ENCODE measurements at regions not wholly inside any gene's neighbourhood (a gene's known extent, or its start where the extent isn't known, plus 50 kb on each side); places are given as distances from the start of the nearest gene placed in this dataset.
A peak's percentile ranks its signal among the peaks of the same experiment; 100 is the strongest.
"Not testable (repeated sequence)": the region's sequence is repeated elsewhere in the genome, so short reads cannot be mapped to it uniquely, and the experiment has no call there.

DNA sequence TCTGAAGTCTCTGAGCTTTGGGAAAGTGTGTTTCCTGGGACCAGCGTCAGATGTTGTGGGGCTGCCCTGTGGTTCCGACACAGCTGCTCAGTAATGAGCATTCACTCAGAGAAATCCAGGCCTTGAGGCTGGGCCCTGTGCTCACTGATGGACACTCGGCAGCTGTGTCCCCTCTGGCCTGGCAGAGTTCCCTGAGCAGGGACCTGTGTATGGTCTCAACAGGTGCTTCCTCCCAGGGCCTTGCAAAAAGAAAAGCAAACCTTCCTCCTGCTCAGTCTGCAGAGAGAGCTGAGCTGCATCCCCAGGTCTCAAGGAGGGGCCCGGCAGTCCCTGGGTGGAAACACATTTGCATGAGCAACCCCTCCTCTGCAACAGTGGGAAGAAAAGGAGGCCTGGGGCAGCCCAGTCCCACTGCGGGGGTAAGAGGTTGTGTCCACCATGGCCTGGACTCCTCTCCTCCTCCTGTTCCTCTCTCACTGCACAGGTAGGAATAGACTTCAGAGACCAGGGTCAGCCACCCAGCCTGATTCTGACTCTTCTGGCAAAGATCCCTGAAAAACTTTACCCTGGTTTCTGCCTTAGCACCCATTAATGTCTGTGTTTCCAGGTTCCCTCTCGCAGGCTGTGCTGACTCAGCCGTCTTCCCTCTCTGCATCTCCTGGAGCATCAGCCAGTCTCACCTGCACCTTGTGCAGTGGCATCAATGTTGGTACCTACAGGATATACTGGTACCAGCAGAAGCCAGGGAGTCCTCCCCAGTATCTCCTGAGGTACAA lies 131.2 kb downstream of the VPREB1 start:
- peak; percentile 36 for DNase-seq (ENCODE audit: low read depth)
- no peak overlapping the region for H3K4me3 ChIP-seq (ENCODE audit: low read depth, low read length)
- TF ChIP-seq, protein P1, sequence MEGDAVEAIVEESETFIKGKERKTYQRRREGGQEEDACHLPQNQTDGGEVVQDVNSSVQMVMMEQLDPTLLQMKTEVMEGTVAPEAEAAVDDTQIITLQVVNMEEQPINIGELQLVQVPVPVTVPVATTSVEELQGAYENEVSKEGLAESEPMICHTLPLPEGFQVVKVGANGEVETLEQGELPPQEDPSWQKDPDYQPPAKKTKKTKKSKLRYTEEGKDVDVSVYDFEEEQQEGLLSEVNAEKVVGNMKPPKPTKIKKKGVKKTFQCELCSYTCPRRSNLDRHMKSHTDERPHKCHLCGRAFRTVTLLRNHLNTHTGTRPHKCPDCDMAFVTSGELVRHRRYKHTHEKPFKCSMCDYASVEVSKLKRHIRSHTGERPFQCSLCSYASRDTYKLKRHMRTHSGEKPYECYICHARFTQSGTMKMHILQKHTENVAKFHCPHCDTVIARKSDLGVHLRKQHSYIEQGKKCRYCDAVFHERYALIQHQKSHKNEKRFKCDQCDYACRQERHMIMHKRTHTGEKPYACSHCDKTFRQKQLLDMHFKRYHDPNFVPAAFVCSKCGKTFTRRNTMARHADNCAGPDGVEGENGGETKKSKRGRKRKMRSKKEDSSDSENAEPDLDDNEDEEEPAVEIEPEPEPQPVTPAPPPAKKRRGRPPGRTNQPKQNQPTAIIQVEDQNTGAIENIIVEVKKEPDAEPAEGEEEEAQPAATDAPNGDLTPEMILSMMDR (IDR thresholded peaks at IDR 0.05; ENCODE audit: insufficient read depth, low read depth, low read length, missing control alignments): no peak

DNA sequence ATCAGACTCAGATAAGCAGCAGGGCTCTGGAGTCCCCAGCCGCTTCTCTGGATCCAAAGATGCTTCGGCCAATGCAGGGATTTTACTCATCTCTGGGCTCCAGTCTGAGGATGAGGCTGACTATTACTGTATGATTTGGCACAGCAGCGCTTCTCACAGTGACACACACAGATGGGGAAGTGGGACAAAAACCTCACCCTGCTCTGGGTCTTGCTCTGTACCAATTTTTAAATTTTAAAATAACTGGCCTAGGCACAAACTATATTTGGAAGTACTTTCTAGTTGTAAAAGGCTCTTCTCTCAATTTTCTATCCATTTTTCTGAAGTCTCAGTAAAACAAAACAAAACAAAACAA lies 131.7 kb downstream of the VPREB1 start:
- no peak for DNase-seq (ENCODE audit: low read depth)

DNA sequence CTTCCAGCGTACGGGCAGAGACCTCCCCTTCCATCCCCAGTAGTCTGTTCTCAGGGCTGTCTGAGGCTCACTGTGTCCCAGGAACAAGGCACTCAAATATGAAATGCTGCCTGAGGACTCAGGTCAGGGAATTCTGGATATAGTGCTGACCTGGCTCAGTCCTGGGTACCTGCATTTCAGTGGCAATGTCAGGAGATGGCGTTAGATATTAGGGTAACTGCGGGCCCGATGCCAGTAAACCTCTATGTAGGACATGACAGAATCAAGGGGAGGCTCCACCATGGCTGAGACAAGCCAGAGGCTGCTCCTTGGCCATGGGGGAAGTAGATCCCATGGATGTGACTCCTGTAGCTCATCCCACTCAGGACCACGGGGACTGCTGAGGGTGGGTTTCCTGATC lies 131.7 kb downstream of the ZNF280B start:
- H3K4me3 ChIP-seq (ENCODE audit: low read depth, low read length); DNase-seq (ENCODE audit: low read depth): not testable (repeated sequence)

More for the DNA sequence above, 131.7 kb downstream of the VPREB1 start:
- TF ChIP-seq, protein P1 (IDR thresholded peaks at IDR 0.05; ENCODE audit: insufficient read depth, low read depth, low read length, missing control alignments): no peak
- no peak overlapping the region for H3K4me3 ChIP-seq (ENCODE audit: low read depth, low read length)

DNA sequence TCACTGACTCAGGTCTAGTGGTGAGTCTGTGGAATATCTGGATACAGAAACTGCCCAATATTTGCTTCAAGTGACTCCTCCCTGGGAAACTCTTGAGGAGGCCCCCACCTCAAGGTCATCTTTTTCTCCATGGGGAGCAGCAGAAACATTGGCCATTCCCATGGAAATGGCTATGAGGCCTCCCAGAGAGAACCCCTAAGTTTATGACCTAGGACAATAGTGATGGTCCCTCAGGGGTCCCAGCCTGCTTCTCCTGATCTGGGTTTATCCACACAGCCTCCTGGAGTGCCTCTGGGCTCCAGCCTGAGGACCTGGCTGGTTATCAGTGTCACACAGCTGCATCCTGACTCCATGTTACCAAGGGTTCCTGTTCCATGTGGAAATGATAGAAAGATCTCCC lies 131.2 kb downstream of the ZNF280B start:
- H3K4me3 ChIP-seq (ENCODE audit: low read depth, low read length): no peak overlapping the region
- TF ChIP-seq, protein P1 (IDR thresholded peaks at IDR 0.05; ENCODE audit: insufficient read depth, low read depth, low read length, missing control alignments): no peak
- DNase-seq (ENCODE audit: low read depth): no peak

DNA sequence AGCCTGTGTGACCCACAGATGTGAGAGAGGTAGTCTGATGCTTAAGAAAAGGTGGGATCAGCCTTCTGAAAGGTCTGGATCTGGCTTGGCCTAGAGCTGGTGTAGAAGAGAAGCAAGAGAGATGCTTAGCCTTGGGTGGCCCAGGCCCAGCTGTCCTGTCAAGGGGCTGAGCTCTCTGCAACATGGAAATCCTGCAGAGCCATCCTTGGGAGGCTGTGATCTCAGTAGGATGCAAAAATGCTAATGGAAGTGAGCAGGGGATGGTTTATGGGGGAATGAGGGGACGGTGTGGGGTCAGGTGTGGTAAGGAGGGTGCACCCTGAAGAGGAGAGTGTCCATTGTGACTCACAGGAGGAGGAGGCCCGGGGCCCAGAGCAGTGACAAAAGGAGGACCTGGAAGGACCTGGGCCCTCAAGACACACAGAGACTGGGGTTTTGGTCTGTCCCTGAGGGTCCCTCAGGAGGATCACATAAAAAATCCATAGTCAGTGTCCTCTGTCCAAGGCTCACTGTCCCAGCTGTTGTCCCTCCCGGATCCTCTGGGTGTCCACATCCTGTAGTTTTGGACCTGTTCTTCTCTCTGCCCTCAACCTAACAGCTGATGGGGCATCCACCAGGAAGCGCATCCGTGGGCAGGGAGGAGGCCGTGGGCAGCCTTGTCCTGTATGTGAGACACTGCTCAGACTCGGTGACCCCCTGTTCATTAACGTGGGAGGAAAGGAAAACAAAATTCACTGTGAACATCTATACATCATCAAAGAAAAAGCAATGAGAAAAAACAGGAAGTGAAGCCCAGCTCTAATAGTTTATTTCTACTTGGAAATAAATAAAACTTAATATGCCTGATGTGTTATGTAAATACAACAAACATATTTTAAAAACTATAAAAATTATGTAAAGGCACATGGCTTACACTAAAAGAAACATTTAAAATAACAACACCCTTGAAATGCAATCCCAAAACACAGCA lies 129.8 kb downstream of the ZNF280B start:
- no peak for DNase-seq (ENCODE audit: low read depth)
- no peak overlapping the region for H3K4me3 ChIP-seq (ENCODE audit: low read depth, low read length)
- TF ChIP-seq, protein P1 (IDR thresholded peaks at IDR 0.05; ENCODE audit: insufficient read depth, low read depth, low read length, missing control alignments): no peak

DNA sequence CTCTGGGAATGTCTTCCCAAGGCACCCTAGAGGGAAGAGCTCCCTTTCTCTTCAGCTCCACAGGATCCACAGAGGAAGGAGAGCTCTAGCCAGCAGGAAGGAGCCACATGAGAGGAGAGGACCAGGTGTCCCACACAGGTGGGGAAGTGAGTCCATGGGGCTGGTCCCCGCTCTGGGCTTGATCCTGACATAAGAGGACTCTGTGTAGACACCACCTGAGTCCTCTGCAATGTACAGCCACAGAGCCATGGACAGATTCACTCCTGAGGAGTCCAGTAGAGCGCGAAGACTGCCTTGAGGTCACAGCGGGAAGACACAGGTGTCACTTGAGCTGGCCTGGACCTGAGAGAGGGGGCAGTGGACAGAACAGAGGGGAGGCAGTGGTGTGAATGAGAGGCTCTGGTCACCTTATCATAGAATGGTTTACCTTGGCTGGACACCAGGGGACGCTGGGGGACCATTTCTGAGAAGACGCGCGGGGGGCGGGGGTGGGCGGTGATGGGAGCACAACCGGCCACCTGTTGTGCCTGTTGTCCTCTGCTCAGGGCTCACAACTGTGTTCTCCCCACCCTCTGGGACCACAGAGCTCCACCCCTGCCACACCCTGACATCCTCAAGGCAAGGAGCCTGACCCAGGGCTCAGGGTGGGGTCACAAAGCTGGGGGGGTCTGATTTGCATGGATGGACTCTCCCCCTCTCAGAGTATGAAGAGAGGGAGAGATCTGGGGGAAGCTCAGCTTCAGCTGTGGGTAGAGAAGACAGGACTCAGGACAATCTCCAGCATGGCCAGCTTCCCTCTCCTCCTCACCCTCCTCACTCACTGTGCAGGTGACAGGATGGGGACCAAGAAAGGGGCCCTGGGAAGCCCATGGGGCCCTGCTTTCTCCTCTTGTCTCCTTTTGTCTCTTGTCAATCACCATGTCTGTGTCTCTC lies 128.2 kb downstream of the ZNF280B start:
- peak; percentile 35 for DNase-seq (ENCODE audit: low read depth)
- no peak overlapping the region for H3K4me3 ChIP-seq (ENCODE audit: low read depth, low read length)
- TF ChIP-seq, protein P1 (IDR thresholded peaks at IDR 0.05; ENCODE audit: insufficient read depth, low read depth, low read length, missing control alignments): peak; percentile 19

DNA sequence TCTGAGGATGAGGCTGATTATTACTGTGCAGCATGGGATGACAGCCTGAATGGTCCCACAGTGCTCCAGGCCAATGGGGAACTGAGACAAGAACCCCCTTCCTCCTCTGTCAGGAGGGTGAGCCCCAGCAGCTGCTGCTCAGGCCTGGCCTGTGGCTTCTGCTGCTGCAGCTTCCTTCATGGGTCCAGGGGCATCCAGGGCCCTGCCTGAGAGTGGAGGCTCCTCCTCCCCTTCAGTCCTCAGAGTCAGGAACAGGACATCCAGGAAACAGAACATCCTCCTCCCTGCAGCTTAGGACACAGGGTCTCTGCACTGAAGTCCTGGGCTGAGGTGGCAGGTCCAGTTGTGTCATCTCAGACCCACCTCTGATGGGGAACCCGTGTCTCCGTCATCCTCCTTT lies 127.2 kb downstream of the ZNF280B start:
- not testable (repeated sequence) for H3K4me3 ChIP-seq (ENCODE audit: low read depth, low read length); DNase-seq (ENCODE audit: low read depth)
